OCI-LY7 (cell line): ENCODE measurements at regions not wholly inside any gene's neighbourhood (a gene's known extent, or its start where the extent isn't known, plus 50 kb on each side); places are given as distances from the start of the nearest gene placed in this dataset.

Experiments
- BruUV-seq: library from RNA; stranded (reverse); fragments of 400-500 nt; replicated peaks from 2 replicates; lab custom pipeline; 2021; lab: Mats Ljungman, UMichigan
- CTCF ChIA-PET: fragments of 300-600 bp; sonication (Branson Sonifier 250); formaldehyde crosslinking; loops from one replicate; lab custom pipeline; 2022; ENCODE audit warnings: antibody characterized with exemption; ENCODE audit not compliant: unreplicated experiment; lab: Charles Lee
- POLR2A ChIA-PET: fragments of 300-600 bp; sonication (Branson Sonifier 250); formaldehyde crosslinking; loops from one replicate; lab custom pipeline; 2022; ENCODE audit warnings: antibody characterized with exemption; lab: Charles Lee
- DNase-seq: peaks from one replicate; pipeline ENCODE4 v3.0.0-alpha.2; 2015; ENCODE audit warnings: low spot score
- H2AFZ ChIP-seq: fragments of 200-600 bp; sonication (generic), shearing (Covaris generic); 2 replicates; pipeline ENCODE4 v1.6.1; 2014; ENCODE audit warnings: mild to moderate bottlenecking, antibody characterized with exemption, low read length, moderate library complexity
- H3K27ac ChIP-seq: fragments of 200-600 bp; sonication (generic); 2 replicates; pipeline ENCODE4 v1.5.1; 2014; ENCODE audit warnings: mixed run types, low read depth, mild to moderate bottlenecking, moderate library complexity, low read length, inconsistent platforms; ENCODE audit not compliant: poor library complexity, severe bottlenecking
- H3K36me3 ChIP-seq: fragments of 200-600 bp; sonication (generic); 2 replicates; pipeline ENCODE4 v1.6.1; 2014; ENCODE audit warnings: mild to moderate bottlenecking, antibody characterized with exemption, low read length, moderate library complexity, mixed read lengths; ENCODE audit not compliant: insufficient read depth
- H3K4me1 ChIP-seq: fragments of 200-600 bp; sonication (generic); 2 replicates; pipeline ENCODE4 v1.5.1; 2014; ENCODE audit warnings: mild to moderate bottlenecking, low read length; ENCODE audit not compliant: insufficient read depth, poor library complexity, severe bottlenecking
- H3K4me2 ChIP-seq: fragments of 200-600 bp; sonication (generic); 2 replicates; pipeline ENCODE4 v1.6.1; 2014; ENCODE audit warnings: mild to moderate bottlenecking, low read length
- H3K4me3 ChIP-seq: fragments of 200-600 bp; sonication (generic); 2 replicates; pipeline ENCODE4 v1.5.1; 2014; ENCODE audit warnings: mild to moderate bottlenecking, low read depth, low read length; ENCODE audit not compliant: poor library complexity, severe bottlenecking
- H3K79me2 ChIP-seq: fragments of 200-600 bp; sonication (generic); 2 replicates; pipeline ENCODE4 v1.6.1; 2016; ENCODE audit warnings: low read depth, mild to moderate bottlenecking, low read length, moderate library complexity, mixed read lengths; ENCODE audit not compliant: insufficient read depth
- H3K9me2 ChIP-seq: fragments of 200-600 bp; sonication (generic); 2 replicates; pipeline ENCODE4 v1.6.1; 2016; ENCODE audit warnings: mild to moderate bottlenecking, low read length, mixed read lengths; ENCODE audit not compliant: insufficient read depth
- H3K9me3 ChIP-seq: fragments of 200-600 bp; sonication (generic); 2 replicates; pipeline ENCODE4 v1.6.1; 2014; ENCODE audit warnings: mild to moderate bottlenecking, mixed run types, low read length, mixed read lengths
- H4K20me1 ChIP-seq: fragments of 200-600 bp; sonication (generic); 2 replicates; pipeline ENCODE4 v1.6.1; 2014; ENCODE audit warnings: mild to moderate bottlenecking, antibody characterized with exemption, low read length, moderate library complexity, mixed read lengths; ENCODE audit not compliant: insufficient read depth
- CTCF ChIP-seq: fragments of 200-600 bp; sonication (generic); conservative IDR thresholded peaks from 2 replicates; pipeline ENCODE4 v1.5.1; 2014; ENCODE audit warnings: mild to moderate bottlenecking, antibody characterized with exemption, low read length, moderate library complexity, mixed read lengths
- EZH2phosphoT487 ChIP-seq: fragments of 200-600 bp; sonication (generic); IDR thresholded peaks from 2 replicates; pipeline ENCODE4 v1.6.1; 2018; ENCODE audit warnings: low read depth, borderline replicate concordance, mild to moderate bottlenecking, mixed run types, antibody characterized with exemption, low read length, moderate library complexity, mixed read lengths
- intact Hi-C: fragments of 100-400 bp; cut with micrococcal nuclease; formaldehyde crosslinking; loops from one replicate; pipeline ENCODE4 v1.10.0; 2022; ENCODE audit not compliant: unreplicated experiment

GRCh38 chr2:84052043-84052442 lies 407.0 kb downstream of the SUCLG1 start:
- H3K79me2 ChIP-seq = no peaks in the 10 kb centered on the region
- H3K4me2 ChIP-seq = no peak overlapping the region
- DNase-seq = no peak
- no peak overlapping the region for H3K27ac ChIP-seq
- intact Hi-C loops = no loop called here
- no peaks in the 10 kb centered on the region for H3K36me3 ChIP-seq
- no peaks in the 10 kb centered on the region for H3K9me2 ChIP-seq
- H3K4me3 ChIP-seq = no peak overlapping the region
- TF ChIP-seq CTCF (no peak), EZH2phosphoT487 (no peak)
- no TSS peak for BruUV-seq
- H2AFZ ChIP-seq = no peak overlapping the region
- H3K4me1 ChIP-seq = no peaks in the 10 kb centered on the region
- ChIA-PET POLR2A (no interaction called here), CTCF (no interaction called here)
- H3K9me3 ChIP-seq = no peaks in the 10 kb centered on the region
- H4K20me1 ChIP-seq = no peaks in the 10 kb centered on the region

- H3K4me3 ChIP-seq = no peak overlapping the region
- H4K20me1 ChIP-seq = no peaks in the 10 kb centered on the region
- no peaks in the 10 kb centered on the region for H3K36me3 ChIP-seq
- CTCF ChIA-PET = no interaction called here
- no peaks in the 10 kb centered on the region for H3K9me2 ChIP-seq
- H3K79me2 ChIP-seq = no peaks in the 10 kb centered on the region
- H3K9me3 ChIP-seq = no peaks in the 10 kb centered on the region
- POLR2A ChIA-PET = no interaction called here
- no peak for TF ChIP-seq EZH2phosphoT487
- no peak for TF ChIP-seq CTCF
- no peak for DNase-seq
- no peak overlapping the region for H3K4me2 ChIP-seq
- no peak overlapping the region for H2AFZ ChIP-seq
- H3K4me1 ChIP-seq = no peaks in the 10 kb centered on the region
- BruUV-seq = no TSS peak
- intact Hi-C loops = no loop called here
- no peak overlapping the region for H3K27ac ChIP-seq
Measured at GRCh38 chr2:84048964-84049363, 410.1 kb downstream of the SUCLG1 start.

- no TSS peak for BruUV-seq
- POLR2A ChIA-PET = interaction anchor here (1.0 kb wide), 1 partner anchor 10 kb away, joined by 3 read pairs; no protein-coding TSS in a partner anchor
- Histone ChIP-seq H3K36me3 (no peaks in the 10 kb centered on the region), H3K27ac (no peak overlapping the region), H3K4me2 (no peak overlapping the region), H2AFZ (no peak overlapping the region), H3K9me2 (no peaks in the 10 kb centered on the region), H3K79me2 (no peaks in the 10 kb centered on the region), H4K20me1 (no peaks in the 10 kb centered on the region), H3K4me3 (no peak overlapping the region), H3K9me3 (no peaks in the 10 kb centered on the region), H3K4me1 (no peaks in the 10 kb centered on the region)
- intact Hi-C loops = no loop called here
- CTCF ChIA-PET = no interaction called here
- DNase-seq = no peak
- TF ChIP-seq CTCF (no peak), EZH2phosphoT487 (no peak)
Measured at GRCh38 chr2:84041506-84041905, 417.6 kb downstream of the SUCLG1 start.
